KOPT-K1 (cell line): ENCODE measurements at regions not wholly inside any gene's neighbourhood (a gene's known extent, or its start where the extent isn't known, plus 50 kb on each side); places are given as distances from the start of the nearest gene placed in this dataset.

Source experiments
- H3K27ac ChIP-seq: fragments of 200-600 bp; sonication (generic); 2 replicates; pipeline ENCODE4 v1.5.1; 2016; ENCODE audit warnings: antibody characterized with exemption, mild to moderate bottlenecking, low read depth, low read length; ENCODE audit not compliant: poor library complexity, severe bottlenecking
- H3K36me3 ChIP-seq: fragments of 200-600 bp; sonication (generic); 2 replicates; pipeline ENCODE4 v1.5.1; 2017; ENCODE audit warnings: antibody characterized with exemption, mild to moderate bottlenecking, low read length, moderate library complexity; ENCODE audit not compliant: insufficient read depth
- H3K9me3 ChIP-seq: fragments of 200-600 bp; sonication (generic); 2 replicates; pipeline ENCODE4 v1.5.1; 2017; ENCODE audit warnings: antibody characterized with exemption, low read length, mild to moderate bottlenecking; ENCODE audit not compliant: insufficient read depth, poor library complexity, severe bottlenecking

- peak overlapping the region; percentile 94 for H3K27ac ChIP-seq
- H3K36me3 ChIP-seq: no peaks in the 10 kb centered on the region
- no peaks in the 10 kb centered on the region for H3K9me3 ChIP-seq
Measured at GRCh38 chr13:44275381-44275780, 98.2 kb upstream of the SERP2 start.

GRCh38 chr13:44276061-44276460, 97.6 kb upstream of the SERP2 start:
- Histone ChIP-seq H3K27ac (peak overlapping the region; percentile 94), H3K9me3 (no peaks in the 10 kb centered on the region), H3K36me3 (no peaks in the 10 kb centered on the region)

DNA sequence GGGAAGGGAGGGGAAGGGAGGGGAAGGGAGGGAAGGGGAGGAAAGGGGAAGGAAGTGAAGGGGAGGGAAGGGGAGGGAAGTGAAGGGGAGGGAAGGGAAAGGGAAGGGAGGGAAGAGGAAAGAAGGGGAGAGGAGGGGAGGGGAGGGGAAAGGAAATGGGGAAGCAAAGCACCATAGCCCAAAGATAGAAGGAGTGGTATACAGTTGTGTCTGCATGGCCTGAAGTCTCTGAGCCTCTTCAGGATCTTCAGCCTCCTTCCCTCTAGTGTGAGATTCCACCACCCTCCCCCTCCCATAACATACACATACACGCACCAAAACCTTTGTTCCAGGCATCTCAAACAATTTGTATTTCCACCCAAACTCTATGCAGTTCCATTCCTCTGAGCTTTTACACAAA, 96.2 kb upstream of the SERP2 start:
- no peak overlapping the region for H3K27ac ChIP-seq
- H3K9me3 ChIP-seq: no peaks in the 10 kb centered on the region

DNA sequence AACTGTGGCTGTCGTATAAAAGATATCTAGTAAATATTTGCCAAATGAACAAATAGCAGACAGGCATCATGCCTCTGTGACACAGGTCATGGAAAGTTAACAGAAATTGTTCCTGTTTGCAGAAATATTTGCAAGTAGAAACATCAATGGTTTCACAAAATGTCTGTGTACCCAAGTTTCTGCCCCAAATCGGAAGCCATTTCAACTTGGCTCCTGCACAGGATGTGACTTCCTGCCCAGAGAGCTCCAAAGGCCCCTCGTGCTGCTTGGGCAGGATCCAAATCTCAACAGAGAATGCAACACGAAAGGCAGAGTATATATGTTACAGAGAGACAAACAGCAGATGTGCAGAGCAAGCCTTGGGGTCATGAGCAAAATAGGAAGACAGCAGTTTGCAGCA, 95.5 kb upstream of the SERP2 start:
- Histone ChIP-seq H3K9me3 (no peaks in the 10 kb centered on the region), H3K36me3 (no peaks in the 10 kb centered on the region), H3K27ac (peak overlapping the region; percentile 21)

More for the DNA sequence above, 96.2 kb upstream of the SERP2 start:
- H3K36me3 ChIP-seq: no peaks in the 10 kb centered on the region

GRCh38 chr13:44280456-44280855, 93.2 kb upstream of the SERP2 start:
- Histone ChIP-seq H3K36me3 (no peaks in the 10 kb centered on the region), H3K27ac (no peak overlapping the region), H3K9me3 (no peaks in the 10 kb centered on the region)

DNA sequence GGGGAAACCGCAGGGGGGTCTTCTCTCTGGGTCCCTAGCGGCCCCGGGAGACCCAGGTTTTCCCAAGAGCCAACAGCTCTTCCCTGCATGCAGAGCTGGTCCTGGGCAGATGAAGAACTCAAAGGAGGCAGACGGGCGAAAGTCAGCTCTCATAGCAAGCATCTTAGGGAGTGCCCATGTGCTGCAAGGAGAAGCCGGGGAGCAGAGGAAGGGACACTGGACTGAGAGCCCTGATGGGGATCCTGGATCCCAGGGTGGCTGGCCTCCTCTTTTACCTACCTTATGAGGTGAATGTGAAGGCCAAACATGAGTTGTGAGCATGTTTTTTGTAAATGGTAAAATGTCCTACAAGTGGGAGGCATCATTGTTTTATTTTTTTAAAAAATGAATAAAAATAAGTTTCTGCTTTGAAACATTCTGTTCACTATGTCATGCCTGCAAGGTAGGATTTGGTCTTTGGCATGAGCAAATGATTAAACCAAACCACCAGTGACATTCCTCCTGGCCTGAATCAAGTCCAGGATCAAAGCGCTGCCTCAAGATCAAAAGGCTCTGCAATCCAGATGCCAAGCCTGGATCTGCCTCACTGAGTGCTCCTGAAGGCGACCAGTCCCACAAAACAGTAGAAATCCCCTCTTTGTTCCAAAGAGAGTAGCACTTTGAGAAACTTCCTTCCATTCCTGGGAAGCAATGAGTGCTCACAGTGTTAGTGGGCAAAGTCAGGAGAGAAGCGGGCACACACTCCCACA, 92.2 kb upstream of the SERP2 start:
- Histone ChIP-seq H3K36me3 (no peaks in the 10 kb centered on the region), H3K9me3 (no peaks in the 10 kb centered on the region), H3K27ac (no peak overlapping the region)

DNA sequence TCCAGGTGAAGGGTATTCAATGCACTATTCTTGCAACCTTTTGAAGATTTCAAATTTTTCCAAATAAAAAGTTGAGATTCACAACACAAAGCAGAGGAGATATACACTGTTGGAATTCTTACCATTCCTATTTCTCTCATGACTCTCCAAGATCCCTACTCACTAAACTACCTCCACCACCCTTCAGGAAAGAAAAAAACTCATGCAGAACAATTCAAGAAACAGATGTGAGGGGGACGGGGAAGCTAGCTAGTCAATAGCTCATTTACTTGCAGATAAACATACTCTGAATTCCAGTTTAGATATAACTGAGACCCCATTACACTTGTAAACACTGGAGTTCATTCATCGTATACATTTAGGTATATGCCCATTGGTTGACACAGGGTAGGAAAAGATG, 90.0 kb upstream of the SERP2 start:
- Histone ChIP-seq H3K36me3 (no peaks in the 10 kb centered on the region), H3K9me3 (no peaks in the 10 kb centered on the region), H3K27ac (no peak overlapping the region)

DNA sequence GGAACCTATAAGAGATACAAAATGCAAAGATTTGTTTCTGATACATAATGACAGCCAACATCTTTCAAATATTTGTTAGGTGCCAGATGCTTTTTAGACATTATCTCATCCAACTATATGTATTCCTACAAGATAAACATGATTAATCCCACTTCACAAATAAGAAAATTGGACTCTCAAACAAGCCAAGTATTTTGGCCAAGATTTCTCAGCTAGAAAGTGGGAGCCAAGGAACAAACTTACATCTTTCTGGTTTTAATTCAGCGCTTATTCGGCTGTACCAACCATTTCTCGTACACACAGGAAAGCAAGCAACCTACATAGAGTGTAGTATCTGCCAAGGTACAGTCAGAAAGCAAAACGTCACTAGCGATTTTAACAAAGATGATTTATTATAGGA, 85.7 kb upstream of the SERP2 start:
- no peak overlapping the region for H3K27ac ChIP-seq
- no peaks in the 10 kb centered on the region for H3K9me3 ChIP-seq
- H3K36me3 ChIP-seq: no peaks in the 10 kb centered on the region

GRCh38 chr13:44292545-44292944, 81.1 kb upstream of the SERP2 start:
- H3K9me3 ChIP-seq: no peaks in the 10 kb centered on the region
- no peak overlapping the region for H3K27ac ChIP-seq
- H3K36me3 ChIP-seq: no peaks in the 10 kb centered on the region

- H3K9me3 ChIP-seq: no peaks in the 10 kb centered on the region
- H3K27ac ChIP-seq: no peak overlapping the region
Measured at GRCh38 chr13:44293374-44293773, 80.2 kb upstream of the SERP2 start.

GRCh38 chr13:44293908-44294735, 79.5 kb upstream of the SERP2 start:
- no peak overlapping the region for H3K27ac ChIP-seq
- no peaks in the 10 kb centered on the region for H3K9me3 ChIP-seq
- H3K36me3 ChIP-seq: no peaks in the 10 kb centered on the region

More at GRCh38 chr13:44293374-44293773, 80.2 kb upstream of the SERP2 start:
- H3K36me3 ChIP-seq: no peaks in the 10 kb centered on the region

DNA sequence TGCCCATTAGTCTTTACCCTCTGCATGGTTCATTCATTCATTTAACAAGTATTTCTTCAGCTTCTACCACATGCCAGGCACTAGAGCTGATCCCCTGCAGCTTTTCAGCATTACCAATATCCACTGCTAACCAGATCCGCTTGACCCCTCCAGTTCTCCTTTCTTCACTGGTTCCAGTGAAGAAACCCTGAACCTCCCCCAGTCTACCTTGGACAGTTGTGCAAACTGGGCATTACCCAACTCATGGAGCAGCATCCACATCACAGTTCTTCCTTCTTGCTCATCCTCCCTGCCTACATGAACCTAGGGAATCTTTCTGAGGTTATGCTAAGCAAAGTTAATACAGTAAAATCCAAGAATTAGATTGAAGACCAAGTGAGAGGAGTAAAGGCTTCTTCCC, 78.7 kb upstream of the SERP2 start:
- no peak overlapping the region for H3K27ac ChIP-seq
- H3K9me3 ChIP-seq: no peaks in the 10 kb centered on the region
- no peaks in the 10 kb centered on the region for H3K36me3 ChIP-seq

GRCh38 chr13:44296856-44297255, 76.8 kb upstream of the SERP2 start:
- no peaks in the 10 kb centered on the region for H3K9me3 ChIP-seq
- H3K36me3 ChIP-seq: no peaks in the 10 kb centered on the region
- H3K27ac ChIP-seq: no peak overlapping the region

DNA sequence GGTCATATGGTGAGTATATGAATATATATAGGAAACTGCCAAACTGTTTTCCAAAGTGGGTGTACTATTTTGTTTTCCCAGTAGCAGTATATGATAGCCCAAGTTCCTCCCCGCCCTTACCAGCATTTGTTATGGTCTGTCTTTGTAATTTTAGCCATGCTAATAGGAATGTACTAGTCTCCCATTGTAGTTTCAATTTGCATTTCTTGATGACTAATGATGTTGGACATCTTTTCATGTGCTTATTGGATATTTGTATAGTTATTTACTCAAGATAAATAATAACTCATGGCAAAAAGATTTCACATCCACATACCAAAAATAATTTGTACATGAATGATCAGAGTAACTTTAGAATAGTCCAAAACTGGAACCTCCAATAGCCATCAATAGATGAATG, 75.3 kb upstream of the SERP2 start:
- Histone ChIP-seq H3K9me3 (no peaks in the 10 kb centered on the region), H3K36me3 (no peaks in the 10 kb centered on the region), H3K27ac (no peak overlapping the region)

DNA sequence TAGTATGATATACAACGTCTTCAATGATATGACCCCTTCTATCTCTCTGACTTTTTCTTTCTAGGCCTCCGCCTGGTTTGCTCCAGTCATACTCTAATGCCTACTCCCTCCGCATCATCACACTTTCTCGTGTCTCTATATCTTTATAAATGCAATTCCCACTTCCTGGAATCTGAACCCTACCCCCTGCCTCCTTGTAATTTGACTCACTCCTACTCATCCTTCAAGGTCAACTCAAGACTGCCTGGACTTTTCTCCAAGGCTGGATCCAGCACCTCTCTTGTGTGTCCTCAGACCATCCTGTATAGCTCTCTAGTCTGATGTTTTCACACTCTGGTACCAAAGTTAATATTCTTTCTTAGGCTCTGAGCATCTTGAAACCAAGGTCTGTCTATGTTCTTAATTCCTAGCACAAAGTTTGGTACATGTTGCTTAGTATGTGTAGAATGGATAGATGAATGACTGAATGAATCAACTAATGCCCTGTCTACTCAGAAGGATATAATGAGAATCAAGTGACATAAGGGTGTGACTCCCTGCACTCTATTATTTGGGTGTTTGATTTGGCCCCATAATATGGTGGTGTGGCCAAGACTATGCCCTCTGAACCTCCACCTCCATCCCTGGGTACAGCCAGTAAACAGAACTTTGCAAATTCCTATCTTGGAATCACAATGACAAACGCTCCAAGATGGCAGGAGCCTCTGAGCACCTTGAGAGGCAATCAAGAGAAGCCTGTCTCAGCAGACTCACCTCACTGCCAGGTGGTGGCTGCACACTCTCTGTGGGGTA, 74.3 kb upstream of the SERP2 start:
- H3K9me3 ChIP-seq: no peaks in the 10 kb centered on the region
- H3K36me3 ChIP-seq: no peaks in the 10 kb centered on the region
- H3K27ac ChIP-seq: no peak overlapping the region
